Fibroblast of skin of right biceps (primary cell): ENCODE measurements at regions not wholly inside any gene's neighbourhood (a gene's known extent, or its start where the extent isn't known, plus 50 kb on each side); places are given as distances from the start of the nearest gene placed in this dataset.
A peak's percentile ranks its signal among the peaks of the same experiment; 100 is the strongest.

Experiments used
- DNase-seq: peaks from one replicate; pipeline ENCODE4 v3.0.0-alpha.2; 2013

- peak; percentile 38 for DNase-seq
Observed at GRCh38 chr7:18420748-18421147, 74.8 kb upstream of the HDAC9 start.

- peak; percentile 34 for DNase-seq
Observed at GRCh38 chr7:18421297-18422002, 74.1 kb upstream of the HDAC9 start.

- DNase-seq = no peak
Observed at GRCh38 chr7:18425227-18425626, 70.3 kb upstream of the HDAC9 start.

GRCh38 chr7:18425838-18426445 is 69.6 kb upstream of the HDAC9 start:
- DNase-seq = peak; percentile 42

GRCh38 chr7:18426564-18427226 is 68.9 kb upstream of the HDAC9 start:
- peak; percentile 73 for DNase-seq

DNA sequence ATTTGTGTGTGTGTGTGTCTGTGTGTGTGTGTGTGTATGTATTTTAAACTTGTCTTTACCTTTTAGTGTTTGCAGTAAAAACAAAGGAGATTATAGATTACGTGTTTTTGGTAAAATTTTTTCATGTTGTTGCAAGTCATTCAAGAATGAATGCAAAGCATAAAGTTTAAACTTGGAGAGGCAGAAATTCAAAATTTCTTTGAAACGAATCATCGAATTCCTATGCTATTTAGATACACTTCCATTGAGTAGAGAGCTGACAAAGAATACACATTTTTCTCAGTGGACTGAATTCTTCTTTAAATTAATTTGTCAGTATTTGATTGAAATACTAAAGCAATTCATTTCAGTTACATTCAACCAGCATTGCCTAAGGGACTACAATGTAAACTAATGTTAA is 66.0 kb upstream of the HDAC9 start:
- peak; percentile 86 for DNase-seq

DNA sequence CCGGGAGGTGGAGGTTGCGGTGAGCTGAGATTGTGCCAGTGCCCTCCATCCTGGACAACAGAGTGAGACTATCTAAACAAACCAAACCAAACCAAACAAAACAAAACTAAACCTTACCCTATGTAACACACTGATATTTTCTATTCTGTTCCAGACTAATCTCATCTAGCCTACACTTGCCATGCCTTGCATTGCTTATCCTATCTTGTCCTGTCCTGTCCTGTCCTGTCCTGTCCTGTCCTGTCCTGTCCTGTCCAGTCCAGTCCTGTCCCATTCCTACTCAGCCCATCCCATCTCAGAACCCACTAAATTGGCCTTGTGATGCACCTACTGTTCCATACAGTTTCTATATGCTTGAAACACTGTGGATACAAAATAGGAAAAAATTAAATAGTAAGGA is 64.7 kb upstream of the HDAC9 start:
- no peak for DNase-seq

DNA sequence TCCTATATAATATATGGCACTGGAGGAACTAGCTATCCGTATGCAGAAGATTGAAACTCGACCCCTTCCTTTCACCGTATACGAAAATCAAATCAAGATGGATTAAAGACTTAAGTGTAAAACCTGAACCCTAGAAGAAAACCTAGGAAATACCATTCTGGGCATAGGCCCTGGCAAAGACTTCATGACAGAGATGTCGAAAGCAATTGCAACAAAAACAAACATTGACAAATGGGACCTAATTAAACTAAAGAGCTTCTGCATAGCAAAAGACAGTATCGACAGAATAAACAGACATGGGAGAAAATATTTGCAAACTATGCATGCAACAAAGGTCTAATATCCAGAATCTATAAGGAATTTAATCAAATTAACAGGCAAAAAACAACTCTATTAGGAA is 61.4 kb upstream of the HDAC9 start:
- DNase-seq = no peak

- peak; percentile 60 for DNase-seq
Observed at GRCh38 chr7:18437101-18437500, 58.4 kb upstream of the HDAC9 start.

- DNase-seq = no peak
Observed at GRCh38 chr7:18440934-18441333, 54.6 kb upstream of the HDAC9 start.

DNA sequence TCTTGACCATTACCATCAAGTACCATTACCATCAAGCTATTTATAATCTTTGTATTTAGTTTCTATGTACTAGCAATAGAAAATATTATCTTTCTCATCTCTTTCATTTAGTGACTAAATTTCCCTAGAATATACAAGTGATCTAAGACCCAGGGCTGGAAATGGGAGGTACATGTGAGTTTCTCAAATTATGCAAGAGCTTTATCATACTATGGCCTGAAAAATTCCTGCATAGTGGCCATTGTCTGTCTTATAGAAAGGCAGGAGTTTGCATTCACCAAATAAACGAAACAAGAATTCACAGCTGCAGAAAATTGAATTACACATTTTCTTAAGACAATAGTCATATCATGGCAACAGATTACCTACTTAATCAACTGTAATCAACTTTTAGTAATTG is 50.7 kb upstream of the HDAC9 start:
- DNase-seq = no peak

- no peak for DNase-seq
Observed at GRCh38 chr7:18445483-18445882, 50.1 kb upstream of the HDAC9 start.
